ENCODE measurements at regions not wholly inside any gene's neighbourhood (a gene's known extent, or its start where the extent isn't known, plus 50 kb on each side); places are given as distances from the start of the nearest gene placed in this dataset.

GRCh38 chr1:81725823-81726222 is 74.9 kb upstream of the ADGRL2 start:
- no peak for TF ChIP-seq CTCF (IDR thresholded peaks at IDR 0.05)
- TF ChIP-seq POLR2A (IDR thresholded peaks at IDR 0.05), result no peak
